GM03348 (cell line): ENCODE measurements at regions not wholly inside any gene's neighbourhood (a gene's known extent, or its start where the extent isn't known, plus 50 kb on each side); places are given as distances from the start of the nearest gene placed in this dataset.

Source experiments
- DNase-seq: peaks from one replicate; pipeline ENCODE4 v3.0.0; 2012; ENCODE audit warnings: low spot score

- no peak for DNase-seq
Measured at GRCh38 chr14:84533181-84533725, 996.7 kb upstream of the FLRT2 start.

GRCh38 chr14:84533791-84534190 lies 996.2 kb upstream of the FLRT2 start:
- no peak for DNase-seq

GRCh38 chr14:84535484-84535883 lies 994.5 kb upstream of the FLRT2 start:
- no peak for DNase-seq

- DNase-seq, result no peak
Measured at GRCh38 chr14:84535976-84536375, 994.0 kb upstream of the FLRT2 start.

- DNase-seq, result no peak
Measured at GRCh38 chr14:84541018-84541417, 988.9 kb upstream of the FLRT2 start.

- no peak for DNase-seq
Measured at GRCh38 chr14:84543859-84544258, 986.1 kb upstream of the FLRT2 start.

GRCh38 chr14:84544486-84545131 lies 985.3 kb upstream of the FLRT2 start:
- DNase-seq, result no peak

GRCh38 chr14:84546236-84546635 lies 983.7 kb upstream of the FLRT2 start:
- no peak for DNase-seq

- DNase-seq, result no peak
Measured at GRCh38 chr14:84554136-84554535, 975.8 kb upstream of the FLRT2 start.

GRCh38 chr14:84555493-84555892 lies 974.5 kb upstream of the FLRT2 start:
- DNase-seq, result no peak

- DNase-seq, result no peak
Measured at GRCh38 chr14:84566109-84566508, 963.8 kb upstream of the FLRT2 start.

GRCh38 chr14:84575681-84576080 lies 954.3 kb upstream of the FLRT2 start:
- no peak for DNase-seq

- DNase-seq, result no peak
Measured at GRCh38 chr14:84579292-84579691, 950.7 kb upstream of the FLRT2 start.

GRCh38 chr14:84581041-84581440 lies 948.9 kb upstream of the FLRT2 start:
- no peak for DNase-seq

GRCh38 chr14:84584511-84584910 lies 945.4 kb upstream of the FLRT2 start:
- no peak for DNase-seq

GRCh38 chr14:84591827-84592445 lies 938.0 kb upstream of the FLRT2 start:
- DNase-seq, result no peak

- no peak for DNase-seq
Measured at GRCh38 chr14:84592770-84593169, 937.2 kb upstream of the FLRT2 start.

GRCh38 chr14:84610086-84610485 lies 919.9 kb upstream of the FLRT2 start:
- DNase-seq, result no peak

GRCh38 chr14:84622357-84622756 lies 907.6 kb upstream of the FLRT2 start:
- DNase-seq, result no peak

GRCh38 chr14:84643446-84643845 lies 886.5 kb upstream of the FLRT2 start:
- no peak for DNase-seq

- DNase-seq, result no peak
Measured at GRCh38 chr14:84646786-84647500, 883.0 kb upstream of the FLRT2 start.

- no peak for DNase-seq
Measured at GRCh38 chr14:84655014-84655413, 874.9 kb upstream of the FLRT2 start.

GRCh38 chr14:84657911-84658310 lies 872.0 kb upstream of the FLRT2 start:
- no peak for DNase-seq
